Trophoblast cell (in vitro differentiated cells and primary cell): ENCODE measurements at regions not wholly inside any gene's neighbourhood (a gene's known extent, or its start where the extent isn't known, plus 50 kb on each side); places are given as distances from the start of the nearest gene placed in this dataset.

Experiments used
- DNase-seq, 2 donors: peaks; one replicate each; pipeline ENCODE4 v3.0.0-alpha.2; 2016
- H2AFZ ChIP-seq: 2 replicates; pipeline ENCODE4 v1.6.1; 2013; ENCODE audit warnings: low read length, moderate library complexity, mild to moderate bottlenecking; ENCODE audit not compliant: insufficient read depth, poor library complexity
- H2AK5ac ChIP-seq: 2 replicates; pipeline ENCODE4 v1.6.1; 2013; ENCODE audit warnings: mild to moderate bottlenecking, low read length
- H2BK120ac ChIP-seq: 2 replicates; pipeline ENCODE4 v1.6.1; 2013; ENCODE audit warnings: low read length, mild to moderate bottlenecking, moderate library complexity; ENCODE audit not compliant: insufficient read depth, poor library complexity
- H2BK12ac ChIP-seq: 2 replicates; pipeline ENCODE4 v1.6.1; 2013; ENCODE audit warnings: mild to moderate bottlenecking, low read length, moderate library complexity
- H2BK5ac ChIP-seq: 2 replicates; pipeline ENCODE4 v1.6.1; 2013; ENCODE audit warnings: low read length, low read depth, moderate library complexity, mild to moderate bottlenecking; ENCODE audit not compliant: poor library complexity
- H3K14ac ChIP-seq: 2 replicates; pipeline ENCODE4 v1.6.1; 2013; ENCODE audit warnings: mild to moderate bottlenecking, low read length
- H3K18ac ChIP-seq: 2 replicates; pipeline ENCODE4 v1.6.1; 2013; ENCODE audit warnings: mild to moderate bottlenecking, low read length
- H3K23ac ChIP-seq: 2 replicates; pipeline ENCODE4 v1.6.1; 2013; ENCODE audit warnings: low read length
- H3K27ac ChIP-seq: 2 replicates; pipeline ENCODE4 v1.5.1; 2013; ENCODE audit warnings: low read depth, mild to moderate bottlenecking, inconsistent platforms, low read length, moderate library complexity
- H3K27me3 ChIP-seq: 2 replicates; pipeline ENCODE4 v1.6.1; 2013; ENCODE audit warnings: inconsistent platforms, mild to moderate bottlenecking, low read length, moderate library complexity; ENCODE audit not compliant: insufficient read depth
- H3K36me3 ChIP-seq, 2 experiments: 1 replicate in 1 of 2; 2 replicates in 1 of 2; pipeline ENCODE4 v1.6.1; 2013; ENCODE audit warnings: low read length in 2 of 2, mild to moderate bottlenecking in 2 of 2, moderate library complexity in 1 of 2; ENCODE audit not compliant: insufficient read depth in 2 of 2, control insufficient read depth in 1 of 2
- H3K4ac ChIP-seq: 2 replicates; pipeline ENCODE4 v1.6.1; 2013; ENCODE audit warnings: low read depth, mild to moderate bottlenecking, low read length, moderate library complexity
- H3K4me1 ChIP-seq, 2 experiments: 1 replicate in 1 of 2; 2 replicates in 1 of 2; pipeline ENCODE4 v1.6.1; 2013; ENCODE audit warnings: low read length in 2 of 2, mild to moderate bottlenecking in 2 of 2, moderate library complexity in 1 of 2; ENCODE audit not compliant: insufficient read depth in 2 of 2, control insufficient read depth in 1 of 2
- H3K4me2 ChIP-seq: 2 replicates; pipeline ENCODE4 v1.6.1; 2013; ENCODE audit warnings: inconsistent platforms, mild to moderate bottlenecking, low read length, moderate library complexity
- H3K4me3 ChIP-seq: 2 replicates; pipeline ENCODE4 v1.5.1; 2013; ENCODE audit warnings: mild to moderate bottlenecking, low read depth, low read length, inconsistent platforms
- H3K79me1 ChIP-seq: one replicate; pipeline ENCODE4 v1.6.1; 2013; ENCODE audit warnings: low read length
- H3K79me2 ChIP-seq: 2 replicates; pipeline ENCODE4 v1.6.1; 2013; ENCODE audit warnings: low read length, mild to moderate bottlenecking; ENCODE audit not compliant: control insufficient read depth, insufficient read depth, poor library complexity
- H3K9ac ChIP-seq: 2 replicates; pipeline ENCODE4 v1.6.1; 2013; ENCODE audit warnings: mild to moderate bottlenecking, low read length
- H3K9me3 ChIP-seq: 2 replicates; pipeline ENCODE4 v1.6.1; 2013; ENCODE audit warnings: low read depth, mild to moderate bottlenecking, control low read depth, inconsistent platforms, low read length; ENCODE audit not compliant: insufficient read depth
- H4K12ac ChIP-seq: 2 replicates; pipeline ENCODE4 v1.6.1; 2013; ENCODE audit warnings: low read depth, mild to moderate bottlenecking, low read length, moderate library complexity
- H4K8ac ChIP-seq: 2 replicates; pipeline ENCODE4 v1.6.1; 2013; ENCODE audit warnings: low read depth, mild to moderate bottlenecking, low read length, moderate library complexity
- H4K91ac ChIP-seq: one replicate; pipeline ENCODE4 v1.6.1; 2013; ENCODE audit warnings: low read depth, mild to moderate bottlenecking, low read length, moderate library complexity
- WGBS: extraction: QIAGEN DNeasy Blood & Tissue Kit; methylation state at CpG from one replicate; pipeline ENCODE4 v1.1.7; 2013; ENCODE audit warnings: missing lambda C conversion rate; ENCODE audit not compliant: insufficient read length, insufficient coverage; ENCODE audit errors: extremely low coverage; 5-methylcytosine and 5-hydroxymethylcytosine counted together

GRCh38 chr5:61679562-61679961, 347.5 kb downstream of the ZSWIM6 start:
- Histone ChIP-seq H3K14ac (no peak overlapping the region), H2BK120ac (no peak overlapping the region), H3K23ac (no peak overlapping the region), H3K9ac (no peak overlapping the region), H2BK5ac (no peak overlapping the region), H3K79me1 (no peaks in the 10 kb centered on the region), H3K18ac (no peak overlapping the region), H2BK12ac (no peak overlapping the region), H4K8ac (no peak overlapping the region), H3K4me1 (peaks cover 0 to 1% of the 10 kb centered on the region in 2 experiments), H3K27ac (no peak overlapping the region), H3K4ac (no peak overlapping the region), H3K27me3 (no peaks in the 10 kb centered on the region), H3K4me3 (no peak overlapping the region), H3K9me3 (no peaks in the 10 kb centered on the region), H3K79me2 (no peaks in the 10 kb centered on the region), H3K36me3 (no peaks in the 10 kb centered on the region), H4K12ac (no peak overlapping the region), H3K4me2 (no peak overlapping the region), H2AFZ (no peak overlapping the region), H4K91ac (no peak overlapping the region), H2AK5ac (no peak overlapping the region)
- WGBS, result no CpG with 5 or more reads among the region's 3 CpGs
- no peak for DNase-seq

GRCh38 chr5:61680247-61680646, 348.2 kb downstream of the ZSWIM6 start:
- Histone ChIP-seq H3K4me3 (no peak overlapping the region), H2AK5ac (no peak overlapping the region), H3K4me1 (no peaks in the 10 kb centered on the region), H3K9ac (no peak overlapping the region), H2AFZ (no peak overlapping the region), H3K18ac (no peak overlapping the region), H3K9me3 (no peaks in the 10 kb centered on the region), H3K23ac (no peak overlapping the region), H3K27ac (no peak overlapping the region), H3K79me1 (no peaks in the 10 kb centered on the region), H3K27me3 (no peaks in the 10 kb centered on the region), H2BK5ac (no peak overlapping the region), H2BK12ac (no peak overlapping the region), H3K14ac (no peak overlapping the region), H4K8ac (no peak overlapping the region), H3K4ac (no peak overlapping the region), H4K91ac (no peak overlapping the region), H3K79me2 (no peaks in the 10 kb centered on the region), H4K12ac (no peak overlapping the region), H3K4me2 (no peak overlapping the region), H3K36me3 (no peaks in the 10 kb centered on the region), H2BK120ac (no peak overlapping the region)
- no peak for DNase-seq
- no CpG with 5 or more reads among the region's 2 CpGs for WGBS

GRCh38 chr5:61683148-61683547, 351.1 kb downstream of the ZSWIM6 start:
- H3K27ac ChIP-seq, result no peak overlapping the region
- H3K14ac ChIP-seq, result no peak overlapping the region
- no peaks in the 10 kb centered on the region for H3K79me1 ChIP-seq
- H4K12ac ChIP-seq, result no peak overlapping the region
- H2BK120ac ChIP-seq, result no peak overlapping the region
- no peaks in the 10 kb centered on the region for H3K36me3 ChIP-seq
- H3K9ac ChIP-seq, result no peak overlapping the region
- DNase-seq, result no peak
- H3K18ac ChIP-seq, result no peak overlapping the region
- H3K27me3 ChIP-seq, result no peaks in the 10 kb centered on the region
- H3K4me3 ChIP-seq, result no peak overlapping the region
- no peak overlapping the region for H2AFZ ChIP-seq
- H4K91ac ChIP-seq, result no peak overlapping the region
- H3K4me1 ChIP-seq, result no peaks in the 10 kb centered on the region
- no peaks in the 10 kb centered on the region for H3K79me2 ChIP-seq
- no peaks in the 10 kb centered on the region for H3K9me3 ChIP-seq
- H3K4ac ChIP-seq, result no peak overlapping the region
- H4K8ac ChIP-seq, result no peak overlapping the region
- H3K4me2 ChIP-seq, result no peak overlapping the region
- no peak overlapping the region for H3K23ac ChIP-seq
- no peak overlapping the region for H2BK5ac ChIP-seq
- H2AK5ac ChIP-seq, result no peak overlapping the region
- H2BK12ac ChIP-seq, result no peak overlapping the region
- WGBS, result no CpG with 5 or more reads among the region's 5 CpGs

- no peak overlapping the region for H4K8ac ChIP-seq
- no peak overlapping the region for H2BK5ac ChIP-seq
- no peak overlapping the region for H2BK12ac ChIP-seq
- no peaks in the 10 kb centered on the region for H3K36me3 ChIP-seq
- no peaks in the 10 kb centered on the region for H3K4me1 ChIP-seq
- H2AK5ac ChIP-seq, result no peak overlapping the region
- H3K79me2 ChIP-seq, result no peaks in the 10 kb centered on the region
- DNase-seq, result no peak
- H3K23ac ChIP-seq, result no peak overlapping the region
- no peak overlapping the region for H2AFZ ChIP-seq
- no peak overlapping the region for H4K91ac ChIP-seq
- H3K27ac ChIP-seq, result no peak overlapping the region
- H3K14ac ChIP-seq, result no peak overlapping the region
- no peak overlapping the region for H3K4ac ChIP-seq
- H3K4me2 ChIP-seq, result no peak overlapping the region
- no peaks in the 10 kb centered on the region for H3K79me1 ChIP-seq
- H3K9me3 ChIP-seq, result no peaks in the 10 kb centered on the region
- WGBS, result 100% methylated on average over 2 of the region's 2 CpGs
- H4K12ac ChIP-seq, result no peak overlapping the region
- H2BK120ac ChIP-seq, result no peak overlapping the region
- H3K4me3 ChIP-seq, result no peak overlapping the region
- H3K18ac ChIP-seq, result no peak overlapping the region
- H3K9ac ChIP-seq, result no peak overlapping the region
- H3K27me3 ChIP-seq, result no peaks in the 10 kb centered on the region
Observed at GRCh38 chr5:61683926-61684325, 351.9 kb downstream of the ZSWIM6 start.
